AG04449 (cell line): ENCODE measurements at regions not wholly inside any gene's neighbourhood (a gene's known extent, or its start where the extent isn't known, plus 50 kb on each side); places are given as distances from the start of the nearest gene placed in this dataset.

Experiments used
- CTCF ChIA-PET: fragments of 350-600 bp; formaldehyde crosslinking; extraction: SDS; loops from one replicate; lab custom pipeline; 2021; ENCODE audit warnings: antibody characterized with exemption; lab: Yijun Ruan, JAX
- POLR2A ChIA-PET: fragments of 400-600, 350-600 bp; formaldehyde crosslinking; extraction: SDS; loops from one replicate; lab custom pipeline; 2020; ENCODE audit warnings: antibody characterized with exemption, inconsistent platforms; lab: Yijun Ruan, JAX
- DNase-seq: peaks from one replicate; pipeline ENCODE4 v3.0.0-alpha.2; 2010; ENCODE audit warnings: low read depth, low spot score
- H3K4me3 ChIP-seq: 2 replicates; pipeline ENCODE4 v1.5.1; 2011; ENCODE audit warnings: low read depth, mild to moderate bottlenecking, control low read depth, low read length
- CTCF ChIP-seq: IDR thresholded peaks from one replicate; pipeline ENCODE4 v1.5.1; 2011; ENCODE audit warnings: mild to moderate bottlenecking, moderate library complexity, low read length, control low read depth, inconsistent platforms; ENCODE audit not compliant: insufficient read depth; ENCODE audit errors: missing control alignments

GRCh38 chr16:24430954-24431760 lies 108.2 kb upstream of the RBBP6 start:
- no peak overlapping the region for H3K4me3 ChIP-seq
- TF ChIP-seq CTCF, result no peak
- DNase-seq, result no peak
- CTCF ChIA-PET, result no interaction called here
- POLR2A ChIA-PET, result no interaction called here

DNA sequence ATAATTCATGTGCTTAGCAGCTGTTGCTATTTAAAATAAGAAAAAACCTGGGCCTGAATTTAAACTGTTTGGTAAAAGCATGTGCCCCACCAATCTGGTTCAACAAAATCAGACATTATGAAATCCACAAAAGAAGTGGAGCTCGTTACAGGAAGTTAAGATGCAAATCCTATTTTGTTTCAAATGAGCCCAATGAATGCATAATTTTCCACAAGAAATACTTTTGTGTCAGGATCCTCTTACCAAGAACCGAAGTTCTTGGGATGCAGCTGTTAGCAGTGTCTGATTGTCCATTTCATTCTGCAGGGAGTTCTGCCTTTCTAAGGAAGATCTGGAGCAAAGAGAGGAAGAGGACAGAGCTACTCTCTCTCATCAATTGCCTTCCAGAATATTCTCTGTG lies 105.7 kb upstream of the RBBP6 start:
- no peak for TF ChIP-seq CTCF
- POLR2A ChIA-PET, result no interaction called here
- DNase-seq, result no peak
- CTCF ChIA-PET, result no interaction called here
- H3K4me3 ChIP-seq, result no peak overlapping the region

DNA sequence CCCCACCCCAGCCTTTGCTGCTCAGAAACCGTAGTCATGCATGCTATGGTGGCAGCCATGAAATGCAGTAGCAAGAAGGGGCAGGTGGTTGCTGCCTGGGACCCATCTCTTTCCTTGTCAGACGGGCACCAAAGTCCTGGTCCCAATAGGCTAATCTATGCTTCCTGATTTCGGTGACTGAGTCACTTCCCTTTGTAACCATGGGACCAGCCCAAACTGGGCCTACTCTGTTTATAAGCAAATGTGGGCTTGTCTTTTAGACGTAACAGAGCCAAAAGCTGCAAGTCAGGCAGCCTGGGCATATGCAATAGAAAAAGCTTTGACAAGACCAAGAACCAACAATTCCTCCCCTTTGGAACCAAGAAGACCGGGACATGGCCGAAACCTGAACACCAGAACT lies 99.1 kb upstream of the RBBP6 start:
- TF ChIP-seq CTCF, result no peak
- DNase-seq, result no peak
- POLR2A ChIA-PET, result no interaction called here
- H3K4me3 ChIP-seq, result no peak overlapping the region
- CTCF ChIA-PET, result no interaction called here

DNA sequence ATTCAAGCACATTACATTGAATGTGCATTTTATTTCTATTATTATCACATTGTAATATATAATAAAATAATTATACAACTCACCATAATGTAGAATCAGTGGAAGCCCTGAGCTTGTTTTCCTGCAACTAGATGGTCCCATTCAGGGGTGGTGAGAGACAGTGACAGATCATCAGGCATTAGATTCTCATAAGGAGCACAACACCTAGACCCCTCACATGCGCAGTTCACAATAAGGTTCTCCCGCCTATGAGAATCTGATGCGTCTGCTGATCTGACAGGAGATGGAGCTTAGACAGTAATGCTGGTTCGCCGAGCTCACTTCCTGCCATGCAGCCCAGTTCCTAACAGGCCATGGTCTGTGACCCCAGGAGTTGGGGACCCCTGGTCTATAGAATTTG lies 96.7 kb upstream of the RBBP6 start:
- H3K4me3 ChIP-seq, result no peak overlapping the region
- no peak for DNase-seq
- no peak for TF ChIP-seq CTCF
- ChIA-PET POLR2A (no interaction called here), CTCF (no interaction called here)

DNA sequence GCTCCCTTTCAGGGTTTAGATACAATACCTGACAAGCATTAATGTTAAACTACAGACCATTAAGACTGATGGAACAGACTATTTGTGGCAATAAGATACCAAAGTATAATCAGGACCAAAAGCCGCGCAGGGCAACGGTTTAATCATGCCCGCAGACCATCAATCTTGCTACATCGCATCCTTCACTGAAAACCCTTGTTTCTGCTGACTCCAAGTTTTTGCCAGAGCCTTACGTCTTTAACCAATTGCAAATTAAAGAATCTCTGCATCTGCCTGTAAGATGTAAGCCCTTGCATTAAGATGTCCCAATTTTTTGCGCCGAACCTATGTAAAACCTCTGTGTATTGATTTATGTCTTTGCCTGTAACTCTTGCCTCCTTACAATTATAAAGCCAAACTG lies 94.2 kb upstream of the RBBP6 start:
- CTCF ChIA-PET, result no interaction called here
- DNase-seq, result no peak
- H3K4me3 ChIP-seq, result no peak overlapping the region
- TF ChIP-seq CTCF, result no peak
- POLR2A ChIA-PET, result no interaction called here

DNA sequence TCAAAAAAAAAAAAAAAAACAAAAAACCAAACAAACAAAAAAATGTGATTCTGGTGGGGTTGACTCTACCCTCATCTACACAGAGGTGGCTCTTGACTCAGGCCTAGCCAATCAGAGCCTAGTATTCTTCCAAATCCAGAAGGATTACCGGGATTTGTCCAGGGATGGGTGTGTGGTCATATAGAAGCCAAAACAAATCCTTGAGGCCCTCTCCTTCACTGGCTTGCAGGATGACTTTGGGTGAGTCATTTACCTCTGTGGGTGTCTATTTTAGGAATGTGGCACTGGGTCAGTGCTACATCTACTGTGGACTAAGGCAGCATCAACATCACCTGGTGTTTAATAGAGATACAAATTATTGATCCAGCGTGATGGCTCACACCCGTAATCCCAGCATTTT lies 93.2 kb upstream of the RBBP6 start:
- no peak for DNase-seq
- CTCF ChIA-PET, result no interaction called here
- no peak overlapping the region for H3K4me3 ChIP-seq
- POLR2A ChIA-PET, result no interaction called here
- no peak for TF ChIP-seq CTCF
